HG02885 (cell line): ENCODE measurements at regions not wholly inside any gene's neighbourhood (a gene's known extent, or its start where the extent isn't known, plus 50 kb on each side); places are given as distances from the start of the nearest gene placed in this dataset.
"Not testable (repeated sequence)": the region's sequence is repeated elsewhere in the genome, so short reads cannot be mapped to it uniquely, and the experiment has no call there.

Source experiments
- ATAC-seq: cut with Tn5 transposase; IDR thresholded peaks from one replicate; pipeline ENCODE4 v1.9.1; 2021; ENCODE audit warnings: mild to moderate bottlenecking; ENCODE audit not compliant: unreplicated experiment, poor library complexity

- no peak for ATAC-seq
These were observed 213.2 kb upstream of the NT5E start for GRCh38 chr6:85236636-85237035.

- not testable (repeated sequence) for ATAC-seq
These were observed 222.5 kb upstream of the NT5E start for GRCh38 chr6:85227345-85227744.

- ATAC-seq, result not testable (repeated sequence)
These were observed 237.1 kb upstream of the NT5E start for GRCh38 chr6:85212794-85213193.

GRCh38 chr6:85195243-85195642, 254.6 kb upstream of the NT5E start:
- ATAC-seq, result no peak

GRCh38 chr6:85193339-85193738, 256.5 kb upstream of the NT5E start:
- ATAC-seq, result no peak

- no peak for ATAC-seq
These were observed 257.3 kb upstream of the NT5E start for GRCh38 chr6:85192596-85192995.

GRCh38 chr6:85192186-85192585, 257.7 kb upstream of the NT5E start:
- ATAC-seq, result no peak

- no peak for ATAC-seq
These were observed 258.2 kb upstream of the NT5E start for GRCh38 chr6:85191656-85192055.

- ATAC-seq, result no peak
These were observed 263.2 kb upstream of the NT5E start for GRCh38 chr6:85186546-85187175.

- ATAC-seq, result no peak
These were observed 263.9 kb upstream of the NT5E start for GRCh38 chr6:85185977-85186376.

- no peak for ATAC-seq
These were observed 266.0 kb upstream of the NT5E start for GRCh38 chr6:85183841-85184240.

GRCh38 chr6:85172705-85173104, 277.2 kb upstream of the NT5E start:
- no peak for ATAC-seq

GRCh38 chr6:85172161-85172560, 277.7 kb upstream of the NT5E start:
- no peak for ATAC-seq

GRCh38 chr6:85169189-85169588, 280.7 kb upstream of the NT5E start:
- no peak for ATAC-seq

GRCh38 chr6:85168146-85168545, 281.7 kb upstream of the NT5E start:
- ATAC-seq, result no peak

GRCh38 chr6:85166114-85166741, 283.7 kb upstream of the NT5E start:
- no peak for ATAC-seq

- ATAC-seq, result no peak
These were observed 286.5 kb upstream of the NT5E start for GRCh38 chr6:85163156-85164080.

- ATAC-seq, result no peak
These were observed 292.6 kb upstream of the NT5E start for GRCh38 chr6:85157311-85157710.

GRCh38 chr6:85143676-85144075, 306.2 kb upstream of the NT5E start:
- ATAC-seq, result no peak

- no peak for ATAC-seq
These were observed 312.0 kb upstream of the NT5E start for GRCh38 chr6:85137865-85138264.

GRCh38 chr6:85136310-85136709, 313.6 kb upstream of the NT5E start:
- ATAC-seq, result no peak
